Heart right ventricle (tissue), 16 donors: ENCODE measurements at regions not wholly inside any gene's neighbourhood (a gene's known extent, or its start where the extent isn't known, plus 50 kb on each side); places are given as distances from the start of the nearest gene placed in this dataset.
"Not testable (repeated sequence)": the region's sequence is repeated elsewhere in the genome, so short reads cannot be mapped to it uniquely, and the experiment has no call there.

Source experiments
- ATAC-seq, 8 donors: fragments of 200-7000 bp; cut with Tn5 transposase; one replicate each; pipeline ENCODE4 v1.9.1; 2020; ENCODE audit warnings: mild to moderate bottlenecking in 8 of 8, moderate library complexity in 8 of 8, moderate number of reproducible peaks in 1 of 8
- DNase-seq, 2 donors: peaks; one replicate each; pipeline ENCODE4 v3.0.0-alpha.2; 2020
- H3K27ac ChIP-seq, 10 donors: fragments of 200-600 bp; sonication (generic) in 2 of 10; one replicate each; pipeline versions ENCODE4 v1.5.0 to v1.8.0; 2020 to 2022; ENCODE audit warnings: mild to moderate bottlenecking in 3 of 10
- H3K27me3 ChIP-seq, 7 donors: fragments of 200-600 bp; one replicate each; pipeline ENCODE4 v1.8.0; 2021 to 2022; ENCODE audit warnings: mild to moderate bottlenecking in 2 of 7
- H3K36me3 ChIP-seq, 9 donors: fragments of 200-600 bp; sonication (generic) in 1 of 9; one replicate each; pipeline versions ENCODE4 v1.5.0 to v1.8.0; 2020 to 2022; ENCODE audit warnings: mild to moderate bottlenecking in 2 of 9
- H3K4me1 ChIP-seq, 9 donors: fragments of 200-600 bp; sonication (generic) in 1 of 9; one replicate each; pipeline versions ENCODE4 v1.5.0 to v1.8.0; 2020 to 2022; ENCODE audit warnings: mild to moderate bottlenecking in 4 of 9
- H3K4me3 ChIP-seq, 10 donors: fragments of 200-600 bp; sonication (generic) in 2 of 10; one replicate each; pipeline versions ENCODE4 v1.5.0 to v1.8.0; 2020 to 2022; ENCODE audit warnings: mild to moderate bottlenecking in 7 of 10, moderate library complexity in 2 of 10
- H3K9me3 ChIP-seq, 11 donors: fragments of 200-600 bp in 10 of 11; sonication (generic) in 2 of 11; one replicate each; pipeline versions ENCODE4 v1.5.0 to v1.8.0; 2013 to 2022; ENCODE audit warnings: mild to moderate bottlenecking in 2 of 11, control low read depth in 1 of 11, moderate library complexity in 1 of 11
- CTCF ChIP-seq, 9 donors: fragments of 200-600 bp; sonication (generic) in 2 of 9; IDR thresholded peaks; one replicate each; pipeline versions ENCODE4 v1.5.0 to v1.8.0; 2021 to 2022; ENCODE audit warnings: antibody characterized with exemption in 9 of 9, mild to moderate bottlenecking in 5 of 9, moderate library complexity in 1 of 9
- WGBS, 2 donors: extraction: QIAGEN DNeasy Blood & Tissue Kit; methylation state at CpG; one replicate each; pipeline ENCODE4 v1.1.7; 2013; ENCODE audit warnings: inconsistent platforms in 1 of 2; 5-methylcytosine and 5-hydroxymethylcytosine counted together
- intact Hi-C, 10 donors: fragments of 100-400 bp; cut with DNase I; formaldehyde crosslinking; loops; one replicate each; pipeline versions ENCODE4 v1.11.1 to v1.14.2; 2022
- donor health status: Arrhythmogenic right ventricular cardiomyopathy.
- donor health status: ischemic (EF 13 %, LVEDD 7.1; RV severe dilation, severe dysfunction).
- donor health status: healthy with polysubstance abuse.
- donor health status: DM: no; HTN: yes; CAD: no.
- donor health status: DM: no; HTN: no; CAD: no.
- donor health status: ischemic (EF 25% LVEDD 6.9; RV normal size, moderate dysfunction).
- donor health status: ischemic (EF 25% LVEDD 5.7; RV mildly dilated, moderate dysfunction).
- donor health status: healthy.
- donor health status: DM: yes; HTN: yes; CAD: no.
- donor health status: Ischemic cardiomyopathy.
- donor health status: ischemic (EF 35%, LVEDD 5.7; RV mildly dilated, moderate dysfunction).
- donor health status: nonischemic (EF 11% LVEDD 7.7; RV severe dilation, severe dysfunction).
- donor health status: DM: yes; HTN: yes; CAD: no.
- donor health status: PGD.
- donor health status: ischemic (EF 29% LVEDD 5.4; RV normal size, mild dysfunction).
- donor health status: nonischemic (EF 23%, LVEDD 6.1; RV moderate dilation, normal function).

DNA sequence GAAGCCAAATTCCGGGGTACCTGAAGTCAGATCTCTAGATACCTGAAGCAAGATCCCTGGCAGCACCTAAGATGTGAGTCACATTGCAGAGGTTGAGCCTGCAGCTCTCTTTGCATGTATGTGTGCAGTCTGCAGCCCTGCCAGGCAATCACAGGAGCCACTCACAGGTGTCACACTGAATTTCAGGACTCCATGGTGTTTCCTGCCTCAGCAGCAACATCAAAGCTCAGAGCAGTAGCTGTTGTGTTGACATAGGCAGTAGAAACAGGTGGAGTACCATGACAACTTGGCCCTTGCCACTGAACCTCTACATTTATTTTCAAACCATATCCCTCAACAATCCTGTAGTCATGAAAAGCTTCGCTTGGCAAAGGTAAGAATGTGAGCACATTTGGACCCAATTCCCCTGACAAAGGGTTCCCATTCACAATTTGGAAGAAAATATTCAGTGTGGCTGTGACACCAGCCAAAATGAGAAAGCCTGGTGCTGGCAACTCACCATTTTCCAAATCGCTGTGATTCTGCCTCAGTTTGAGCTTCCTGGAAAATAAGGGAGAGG lies 419.8 kb upstream of the NFIA start:
- no peak overlapping the region for H3K27ac ChIP-seq
- WGBS, 2 donors, result 90 to 98% methylated on average over 3 of the region's 3 CpGs
- no peak for TF ChIP-seq CTCF (IDR thresholded peaks at IDR 0.05)
- H3K36me3 ChIP-seq, result no peaks in the 10 kb centered on the region
- no peaks in the 10 kb centered on the region for H3K27me3 ChIP-seq
- intact Hi-C loops, result no loop called here
- no peaks in the 10 kb centered on the region for H3K4me1 ChIP-seq
- no peaks in the 10 kb centered on the region for H3K9me3 ChIP-seq
- H3K4me3 ChIP-seq, result no peak overlapping the region
- ATAC-seq (no peak), DNase-seq (no peak)

- Histone ChIP-seq H3K27ac (no peak overlapping the region), H3K4me3 (no peak overlapping the region), H3K9me3 (peaks cover 0 to 7% (median 0%) of the 10 kb centered on the region in 11 donors), H3K27me3 (no peaks in the 10 kb centered on the region), H3K4me1 (no peaks in the 10 kb centered on the region), H3K36me3 (no peaks in the 10 kb centered on the region)
- no peak for ATAC-seq
- DNase-seq, result no peak
- no peak for TF ChIP-seq CTCF (IDR thresholded peaks at IDR 0.05)
- intact Hi-C loops, result no loop called here
- 90 to 91% methylated on average over 4 of the region's 4 CpGs for WGBS, 2 donors
These were observed 424.4 kb upstream of the NFIA start for GRCh38 chr1:60657926-60658325.

GRCh38 chr1:60655679-60656355 lies 426.5 kb upstream of the NFIA start:
- intact Hi-C loops, result no loop called here
- no peaks in the 10 kb centered on the region for H3K27me3 ChIP-seq
- H3K36me3 ChIP-seq, result no peaks in the 10 kb centered on the region
- H3K9me3 ChIP-seq, result peaks cover 0 to 18% (median 0%) of the 10 kb centered on the region in 11 donors
- no peak for ATAC-seq
- WGBS, 2 donors, result 64 to 70% methylated on average over 2 of the region's 2 CpGs
- H3K4me3 ChIP-seq, result no peak overlapping the region
- H3K27ac ChIP-seq, result no peak overlapping the region
- TF ChIP-seq CTCF (IDR thresholded peaks at IDR 0.05), result no peak
- H3K4me1 ChIP-seq, result no peaks in the 10 kb centered on the region
- no peak for DNase-seq

- intact Hi-C loops, H3K36me3 ChIP-seq, H3K9me3 ChIP-seq, H3K27me3 ChIP-seq, H3K4me3 ChIP-seq, DNase-seq, ATAC-seq, H3K4me1 ChIP-seq, H3K27ac ChIP-seq: not testable (repeated sequence)
- 89 to 95% methylated on average over 28 to 32 of the region's 32 CpGs for WGBS, 2 donors
These were observed 442.3 kb upstream of the NFIA start for GRCh38 chr1:60640033-60640551.

- intact Hi-C loops, result no loop called here
- H3K4me3 ChIP-seq, result no peak overlapping the region
- DNase-seq (no peak), ATAC-seq (no peak)
- H3K27ac ChIP-seq, result no peak overlapping the region
- peaks cover 0 to 3% (median 0%) of the 10 kb centered on the region in 11 donors for H3K9me3 ChIP-seq
- TF ChIP-seq CTCF (IDR thresholded peaks at IDR 0.05), result no peak
- H3K36me3 ChIP-seq, result no peaks in the 10 kb centered on the region
- no peaks in the 10 kb centered on the region for H3K27me3 ChIP-seq
- H3K4me1 ChIP-seq, result no peaks in the 10 kb centered on the region
These were observed 443.1 kb upstream of the NFIA start for GRCh38 chr1:60639287-60639686.
